ENCODE measurements at regions not wholly inside any gene's neighbourhood (a gene's known extent, or its start where the extent isn't known, plus 50 kb on each side); places are given as distances from the start of the nearest gene placed in this dataset.

GRCh38 chr6:167643223-167643622 is 183.5 kb upstream of the AFDN start:
- no peak for DNase-seq

GRCh38 chr6:167643716-167644115 is 183.0 kb upstream of the AFDN start:
- DNase-seq, result no peak

GRCh38 chr6:167644412-167645132 is 182.1 kb upstream of the AFDN start:
- no peak for DNase-seq

- DNase-seq, result no peak
Measured at GRCh38 chr6:167645368-167645767, 181.3 kb upstream of the AFDN start.

- no peak for DNase-seq
Measured at GRCh38 chr6:167647306-167647705, 179.4 kb upstream of the AFDN start.

GRCh38 chr6:167647737-167648470 is 178.8 kb upstream of the AFDN start:
- no peak for DNase-seq

DNA sequence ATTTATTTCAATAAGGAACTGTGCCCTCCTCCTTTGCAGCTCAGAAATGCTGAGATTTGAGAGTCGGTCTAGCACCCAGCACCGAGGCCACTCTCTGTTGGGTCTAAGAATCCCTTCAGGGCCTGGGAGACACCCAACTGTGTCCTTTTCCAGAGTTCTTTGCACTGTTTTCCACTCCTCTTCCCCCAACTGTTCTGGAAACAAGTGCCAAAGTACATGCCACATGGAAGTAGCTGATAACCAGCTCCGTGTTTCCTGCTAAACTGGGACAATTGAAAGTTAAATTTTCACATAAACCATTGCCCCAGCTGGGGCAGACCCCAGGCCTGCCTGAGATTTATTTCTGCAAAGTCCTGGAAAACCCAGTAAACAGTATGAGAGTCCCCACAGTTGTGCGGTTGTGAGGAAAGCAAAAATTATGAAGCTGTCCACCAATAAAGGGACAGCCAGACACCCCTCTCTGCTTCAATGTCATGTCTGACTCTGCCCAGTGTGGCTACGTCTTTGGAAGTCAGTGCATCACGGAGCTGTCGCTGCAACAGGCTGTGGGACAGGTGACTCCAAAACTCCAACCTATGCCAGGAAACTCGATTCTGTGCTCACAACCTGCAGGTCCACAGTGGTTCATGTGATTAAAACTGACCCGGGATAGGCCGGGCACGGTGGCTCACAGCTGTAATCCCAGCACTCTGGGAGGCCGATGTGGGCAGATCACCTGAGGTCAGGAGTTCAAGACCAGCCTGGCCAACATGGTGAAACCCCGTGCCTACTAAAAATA is 178.0 kb upstream of the AFDN start:
- DNase-seq, result no peak

- no peak for DNase-seq
Measured at GRCh38 chr6:167649476-167649875, 177.2 kb upstream of the AFDN start.

DNA sequence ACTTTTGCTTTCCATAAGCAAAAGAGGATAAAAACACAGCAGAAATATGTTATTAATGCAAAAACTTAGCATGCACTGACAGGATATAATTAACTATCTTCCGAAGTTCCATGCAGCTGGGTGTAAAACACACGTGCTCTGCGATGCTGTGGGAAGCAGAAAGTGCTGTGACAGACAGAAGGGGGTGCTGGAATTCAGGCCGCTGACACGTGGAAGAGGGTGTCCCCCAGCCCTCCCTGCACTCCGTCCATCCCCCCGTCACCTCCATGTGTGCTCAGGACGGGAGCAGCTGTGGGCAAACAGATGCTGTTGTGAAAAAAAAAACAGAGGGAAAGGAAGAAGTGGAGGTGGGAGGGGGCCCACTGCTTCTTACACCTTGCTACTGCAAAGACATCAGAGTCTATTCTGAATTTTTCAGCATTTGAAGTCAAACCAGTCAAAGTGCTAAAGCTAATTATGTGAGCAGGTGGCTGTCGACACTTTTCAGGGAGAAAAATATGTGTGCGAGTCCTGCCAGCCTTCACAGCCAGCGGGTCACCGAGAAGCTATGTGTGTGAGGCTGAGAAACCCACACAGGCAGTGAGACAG is 175.9 kb upstream of the AFDN start:
- no peak for DNase-seq

GRCh38 chr6:167651318-167652041 is 175.2 kb upstream of the AFDN start:
- no peak for DNase-seq

DNA sequence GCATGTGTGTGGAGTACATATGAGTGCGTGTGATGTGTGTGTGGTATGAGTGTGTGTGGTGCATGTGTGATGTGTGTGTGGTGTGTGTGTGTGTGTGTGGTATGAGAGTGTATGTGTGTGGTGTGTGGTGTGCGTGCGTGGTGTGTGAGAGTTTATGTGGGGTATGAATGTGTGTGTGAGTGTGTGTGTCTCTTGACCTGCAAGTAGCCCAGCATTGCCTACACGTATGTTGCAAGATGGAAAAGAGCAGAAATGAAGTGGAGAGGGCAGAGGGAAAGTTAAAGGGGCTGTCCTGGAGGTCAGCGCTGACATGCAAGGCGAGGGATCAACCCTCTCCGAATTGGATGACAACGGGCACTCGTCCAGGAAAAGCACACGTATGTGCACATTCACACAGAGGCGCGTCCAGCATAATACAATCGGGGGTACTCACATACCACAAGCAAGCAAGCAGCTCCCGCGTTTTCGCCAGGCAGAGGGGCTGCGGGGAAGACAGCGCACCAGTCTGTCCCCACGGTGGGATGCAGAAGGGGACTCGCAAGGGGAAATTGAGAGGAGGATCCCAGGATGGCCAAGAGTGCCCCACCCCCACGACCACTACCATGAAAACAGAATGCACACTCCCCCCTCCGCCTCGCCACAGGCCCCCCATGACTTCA is 174.5 kb upstream of the AFDN start:
- DNase-seq, result no peak

- no peak for DNase-seq
Measured at GRCh38 chr6:167652701-167653095, 174.0 kb upstream of the AFDN start.

- DNase-seq, result no peak
Measured at GRCh38 chr6:167653561-167653960, 173.2 kb upstream of the AFDN start.

GRCh38 chr6:167654389-167654788 is 172.3 kb upstream of the AFDN start:
- no peak for DNase-seq

DNA sequence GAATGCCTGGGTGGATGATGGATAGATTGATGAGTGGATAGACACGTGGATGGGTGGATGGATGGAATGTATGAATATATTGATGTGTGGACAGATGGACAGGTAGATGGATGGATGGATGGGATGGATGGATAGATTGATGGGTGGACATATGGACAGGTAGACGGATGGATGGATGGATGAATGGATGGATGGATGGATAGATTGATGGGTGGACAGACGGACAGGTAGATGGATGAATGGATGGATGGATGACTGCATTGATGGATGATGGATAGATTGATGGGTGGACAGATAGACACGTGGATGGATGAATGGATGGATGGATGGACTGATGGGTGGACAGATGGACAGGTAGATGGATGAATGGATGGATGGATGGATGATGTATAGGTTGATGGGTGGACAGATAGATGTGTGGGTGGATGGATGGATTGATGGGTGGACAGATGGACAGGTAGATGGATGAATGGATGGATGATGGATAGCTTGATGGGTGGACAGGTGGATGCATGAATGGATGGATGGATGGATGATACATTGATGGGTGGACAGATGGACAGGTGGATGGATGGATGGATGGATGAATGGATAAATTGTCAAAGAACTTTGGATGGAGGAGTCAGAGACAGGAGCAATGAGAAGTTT is 171.4 kb upstream of the AFDN start:
- DNase-seq, result no peak

- no peak for DNase-seq
Measured at GRCh38 chr6:167658106-167658505, 168.6 kb upstream of the AFDN start.

DNA sequence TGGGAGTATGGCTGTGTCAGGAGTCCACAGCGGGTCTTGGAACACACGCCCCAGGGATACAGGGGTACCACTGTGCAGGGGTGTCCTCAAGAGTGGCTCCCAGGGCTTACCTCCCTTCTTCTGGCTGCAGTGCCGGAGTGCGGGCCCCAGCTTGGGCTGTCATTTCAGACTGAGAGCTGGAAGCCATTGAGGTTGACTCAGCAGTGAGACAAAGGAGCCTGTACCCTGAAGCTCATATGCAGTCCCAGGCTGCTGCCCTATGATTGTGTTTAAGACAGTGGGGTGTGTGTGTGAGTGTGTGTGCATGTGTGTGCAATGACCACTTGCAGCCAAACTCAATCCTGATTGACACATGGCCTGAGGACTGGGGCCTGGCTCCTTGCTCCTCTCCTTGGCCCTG is 167.7 kb upstream of the AFDN start:
- no peak for DNase-seq

DNA sequence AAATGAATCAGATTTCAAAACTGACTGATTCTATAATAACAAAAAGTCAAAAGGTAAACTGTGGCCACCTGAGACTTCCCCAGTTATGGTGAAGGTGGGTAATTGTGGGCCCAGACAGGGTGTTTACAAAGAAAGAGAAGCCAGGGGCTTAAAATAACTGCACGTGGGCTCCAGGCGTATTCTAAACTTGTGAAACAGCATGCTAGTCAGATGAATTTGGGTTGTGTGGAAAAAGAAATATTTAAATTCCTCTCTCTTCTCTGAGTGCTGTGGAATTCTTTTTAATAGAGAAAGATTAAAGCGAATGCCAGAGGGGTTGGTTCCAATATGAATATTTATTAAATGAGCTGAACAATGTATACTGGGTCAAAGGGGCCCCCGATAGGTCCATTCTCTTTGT is 166.3 kb upstream of the AFDN start:
- DNase-seq, result no peak

- no peak for DNase-seq
Measured at GRCh38 chr6:167660944-167661551, 165.7 kb upstream of the AFDN start.

GRCh38 chr6:167661552-167662044 is 165.1 kb upstream of the AFDN start:
- DNase-seq, result no peak
